Gastrocnemius medialis (tissue), 4 donors: ENCODE measurements at regions not wholly inside any gene's neighbourhood (a gene's known extent, or its start where the extent isn't known, plus 50 kb on each side); places are given as distances from the start of the nearest gene placed in this dataset.

Experiments
- CTCF ChIP-seq, 5 experiments: fragments of 450-650 bp in 3 of 5; fragments of 200-600 bp in 2 of 5; sonication (generic) in 2 of 5; IDR thresholded peaks in 4 of 5; conservative IDR thresholded peaks in 1 of 5; 1 replicate in 4 of 5; 2 replicates in 1 of 5; pipeline ENCODE4 v1.5.1; 2016 to 2019; ENCODE audit warnings: antibody characterized with exemption in 5 of 5, mild to moderate bottlenecking in 3 of 5, moderate library complexity in 3 of 5
- POLR2A ChIP-seq, 2 donors: fragments of 450-650 bp; IDR thresholded peaks; one replicate each; pipeline ENCODE4 v1.6.1; 2017; ENCODE audit warnings: antibody characterized with exemption in 2 of 2, mild to moderate bottlenecking in 2 of 2, moderate library complexity in 2 of 2

- TF ChIP-seq CTCF (IDR thresholded peaks at IDR 0.05 in 4 of 5, conservative IDR thresholded peaks at IDR 0.05 in 1 of 5), result no peak
- TF ChIP-seq POLR2A (IDR thresholded peaks at IDR 0.05), result no peak
Observed at GRCh38 chr11:15555161-15555560, 440.4 kb downstream of the INSC start.
